ENCODE measurements at regions not wholly inside any gene's neighbourhood (a gene's known extent, or its start where the extent isn't known, plus 50 kb on each side); places are given as distances from the start of the nearest gene placed in this dataset.

DNA sequence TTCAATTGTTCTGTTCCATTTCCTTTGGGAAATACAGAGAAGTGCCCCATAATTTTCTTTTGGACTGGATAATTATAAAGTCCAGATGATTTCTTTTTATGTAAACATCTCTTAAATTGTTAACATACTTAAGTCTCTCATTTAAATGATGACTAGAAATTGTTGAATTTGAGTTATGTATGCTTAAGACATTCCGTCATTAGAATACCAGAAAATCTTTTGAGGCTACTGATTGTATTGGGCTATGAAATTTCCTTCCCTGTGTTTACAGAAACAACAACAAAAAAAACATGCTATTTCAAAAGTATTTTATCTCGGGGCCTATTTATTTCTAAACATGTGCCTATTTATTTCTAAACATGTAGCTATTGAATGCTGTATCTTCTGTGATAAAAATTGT, 125.4 kb downstream of the SH3BGRL2 start:
- CTCF ChIA-PET: no interaction called here
- POLR2A ChIA-PET: no interaction called here
- Mint-ChIP-seq H3K4me1 (ENCODE audit: low read depth) (no peaks in the 10 kb centered on the region), H3K27me3 (ENCODE audit: low read depth) (peaks cover 11% of the 10 kb centered on the region), H3K9me3 (ENCODE audit: insufficient read depth) (no peaks in the 10 kb centered on the region), H3K4me3 (no peak overlapping the region), H3K27ac (no peak overlapping the region), H3K36me3 (ENCODE audit: low read depth) (no peaks in the 10 kb centered on the region)
- DNase-seq (no peak), ATAC-seq (no peak)

DNA sequence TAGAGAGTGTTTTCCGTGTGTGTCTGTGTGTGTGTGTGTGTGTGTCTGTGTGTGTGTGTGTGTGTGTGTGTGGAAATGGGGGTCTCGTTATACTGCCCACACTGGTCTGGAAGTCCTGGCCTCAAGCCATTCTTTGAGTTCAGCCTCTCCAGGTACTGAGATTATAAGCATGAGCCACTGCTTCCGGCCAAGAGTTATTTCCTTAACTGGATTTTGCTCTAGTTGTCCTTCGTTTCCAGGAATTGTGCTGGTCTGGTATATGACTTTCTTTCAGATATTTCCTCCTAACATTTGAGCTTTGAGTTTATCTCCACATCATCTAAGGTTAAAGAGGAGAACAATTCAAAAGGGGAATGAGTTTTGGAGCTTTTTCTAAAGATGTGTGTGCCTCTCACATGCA, 124.8 kb downstream of the SH3BGRL2 start:
- Mint-ChIP-seq H3K27ac (no peak overlapping the region), H3K36me3 (ENCODE audit: low read depth) (no peaks in the 10 kb centered on the region), H3K4me1 (ENCODE audit: low read depth) (no peaks in the 10 kb centered on the region), H3K9me3 (ENCODE audit: insufficient read depth) (no peaks in the 10 kb centered on the region), H3K4me3 (no peak overlapping the region), H3K27me3 (ENCODE audit: low read depth) (peaks cover 11% of the 10 kb centered on the region)
- ChIA-PET POLR2A (no interaction called here), CTCF (no interaction called here)
- DNase-seq (no peak), ATAC-seq (no peak)

Measured in activated CD8-positive, alpha-beta T cell treated with anti-CD3 and anti-CD28 coated beads, Interleukin-2, amount 10 ng/mL, durations not matched to agents 7 days and 5 days (primary cell).